Ammon's horn (tissue), 1 donor: ENCODE measurements at regions not wholly inside any gene's neighbourhood (a gene's known extent, or its start where the extent isn't known, plus 50 kb on each side); places are given as distances from the start of the nearest gene placed in this dataset.
"Not testable (repeated sequence)": the region's sequence is repeated elsewhere in the genome, so short reads cannot be mapped to it uniquely, and the experiment has no call there.

Experiments used
- DNase-seq: peaks from one replicate; pipeline ENCODE4 v3.0.0-alpha.2; 2016; ENCODE audit warnings: low spot score

- peak; percentile 8 for DNase-seq
Measured at GRCh38 chr1:148679050-148679786, 69.4 kb upstream of the NUDT4B start.

- not testable (repeated sequence) for DNase-seq
Measured at GRCh38 chr1:148679787-148680326, 68.7 kb upstream of the NUDT4B start.

GRCh38 chr1:148686735-148687134, 61.8 kb upstream of the NUDT4B start:
- DNase-seq = not testable (repeated sequence)

- not testable (repeated sequence) for DNase-seq
Measured at GRCh38 chr1:148687376-148687775, 61.2 kb upstream of the NUDT4B start.
